ENCODE measurements at regions not wholly inside any gene's neighbourhood (a gene's known extent, or its start where the extent isn't known, plus 50 kb on each side); places are given as distances from the start of the nearest gene placed in this dataset.

DNA sequence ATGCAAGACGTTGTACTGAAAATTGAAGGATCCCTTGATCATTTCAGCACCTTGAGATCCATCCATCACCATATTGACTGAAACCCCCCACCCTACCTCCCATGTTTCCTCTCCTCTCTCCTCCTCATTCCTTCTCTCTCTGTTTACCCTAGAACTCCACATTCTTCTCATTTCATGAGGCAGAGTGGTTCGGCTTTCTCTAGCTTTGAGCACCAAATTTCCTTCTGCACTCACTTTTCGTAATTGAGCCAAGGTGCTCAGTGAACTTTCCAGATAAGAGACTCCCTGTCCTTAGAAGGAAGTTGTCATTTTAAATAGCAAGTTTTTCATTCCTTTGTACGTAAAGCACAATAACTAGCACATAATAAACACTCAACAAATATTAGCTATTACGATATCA, 108.3 kb upstream of the SLC34A2 start:
- TF ChIP-seq, protein P1, sequence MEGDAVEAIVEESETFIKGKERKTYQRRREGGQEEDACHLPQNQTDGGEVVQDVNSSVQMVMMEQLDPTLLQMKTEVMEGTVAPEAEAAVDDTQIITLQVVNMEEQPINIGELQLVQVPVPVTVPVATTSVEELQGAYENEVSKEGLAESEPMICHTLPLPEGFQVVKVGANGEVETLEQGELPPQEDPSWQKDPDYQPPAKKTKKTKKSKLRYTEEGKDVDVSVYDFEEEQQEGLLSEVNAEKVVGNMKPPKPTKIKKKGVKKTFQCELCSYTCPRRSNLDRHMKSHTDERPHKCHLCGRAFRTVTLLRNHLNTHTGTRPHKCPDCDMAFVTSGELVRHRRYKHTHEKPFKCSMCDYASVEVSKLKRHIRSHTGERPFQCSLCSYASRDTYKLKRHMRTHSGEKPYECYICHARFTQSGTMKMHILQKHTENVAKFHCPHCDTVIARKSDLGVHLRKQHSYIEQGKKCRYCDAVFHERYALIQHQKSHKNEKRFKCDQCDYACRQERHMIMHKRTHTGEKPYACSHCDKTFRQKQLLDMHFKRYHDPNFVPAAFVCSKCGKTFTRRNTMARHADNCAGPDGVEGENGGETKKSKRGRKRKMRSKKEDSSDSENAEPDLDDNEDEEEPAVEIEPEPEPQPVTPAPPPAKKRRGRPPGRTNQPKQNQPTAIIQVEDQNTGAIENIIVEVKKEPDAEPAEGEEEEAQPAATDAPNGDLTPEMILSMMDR (conservative IDR thresholded peaks at IDR 0.05 in 1 of 2, IDR thresholded peaks at IDR 0.05 in 1 of 2; ENCODE audit: extremely low read depth in 1 of 2, insufficient read depth in 1 of 2, low read depth in 1 of 2, low read length in 2 of 2): no peak
- no peak for TF ChIP-seq EZH2 (IDR thresholded peaks at IDR 0.05; ENCODE audit: borderline replicate concordance, low read length)
